KMS-11 (cell line): ENCODE measurements at regions not wholly inside any gene's neighbourhood (a gene's known extent, or its start where the extent isn't known, plus 50 kb on each side); places are given as distances from the start of the nearest gene placed in this dataset.

ENCODE experiments used
- H2AFZ ChIP-seq: fragments of 200-600 bp; sonication (generic); 2 replicates; pipeline ENCODE4 v1.6.1; 2016; ENCODE audit warnings: antibody characterized with exemption, mixed run types, low read depth
- H3K27ac ChIP-seq: fragments of 200-600 bp; sonication (generic); 2 replicates; pipeline ENCODE4 v1.6.1; 2016; ENCODE audit warnings: mild to moderate bottlenecking, mixed run types
- H3K27me3 ChIP-seq: fragments of 200-600 bp; sonication (generic); 2 replicates; pipeline ENCODE4 v1.6.1; 2017; ENCODE audit warnings: mild to moderate bottlenecking, low read depth, mixed run types, moderate library complexity; ENCODE audit not compliant: insufficient read depth
- H3K36me3 ChIP-seq: fragments of 200-600 bp; sonication (generic); 2 replicates; pipeline ENCODE4 v1.6.1; 2017; ENCODE audit warnings: mild to moderate bottlenecking, mixed run types; ENCODE audit not compliant: insufficient read depth
- H3K4me1 ChIP-seq: fragments of 200-600 bp; sonication (generic); 2 replicates; pipeline ENCODE4 v1.6.1; 2016; ENCODE audit warnings: mild to moderate bottlenecking, low read depth, mixed run types; ENCODE audit not compliant: poor library complexity, severe bottlenecking
- H3K4me2 ChIP-seq: fragments of 200-600 bp; sonication (generic); 2 replicates; pipeline ENCODE4 v1.7.0; 2016; ENCODE audit warnings: mild to moderate bottlenecking, mixed run types
- H3K4me3 ChIP-seq: fragments of 200-600 bp; sonication (generic); IDR thresholded peaks from 2 replicates; pipeline ENCODE4 v1.6.1; 2017; ENCODE audit warnings: low read depth, low read length, mixed read lengths; ENCODE audit not compliant: insufficient read depth
- H3K79me2 ChIP-seq: fragments of 200-600 bp; sonication (generic); 2 replicates; pipeline ENCODE4 v1.6.1; 2016; ENCODE audit warnings: low read depth, mixed run types; ENCODE audit not compliant: insufficient read depth
- H3K9ac ChIP-seq: fragments of 200-600 bp; sonication (generic); 2 replicates; pipeline ENCODE4 v1.6.1; 2016; ENCODE audit warnings: mild to moderate bottlenecking, mixed run types
- H4K20me1 ChIP-seq: fragments of 200-600 bp; sonication (generic); 2 replicates; pipeline ENCODE4 v1.6.1; 2016; ENCODE audit warnings: mild to moderate bottlenecking, mixed run types; ENCODE audit not compliant: insufficient read depth
- TF ChIP-seq, protein P1 (sequence below): fragments of 200-600 bp; sonication (generic); conservative IDR thresholded peaks from 2 replicates; pipeline ENCODE4 v1.6.1; 2017; ENCODE audit warnings: low read depth, mild to moderate bottlenecking, antibody characterized with exemption, low read length, moderate library complexity, mixed read lengths

DNA sequence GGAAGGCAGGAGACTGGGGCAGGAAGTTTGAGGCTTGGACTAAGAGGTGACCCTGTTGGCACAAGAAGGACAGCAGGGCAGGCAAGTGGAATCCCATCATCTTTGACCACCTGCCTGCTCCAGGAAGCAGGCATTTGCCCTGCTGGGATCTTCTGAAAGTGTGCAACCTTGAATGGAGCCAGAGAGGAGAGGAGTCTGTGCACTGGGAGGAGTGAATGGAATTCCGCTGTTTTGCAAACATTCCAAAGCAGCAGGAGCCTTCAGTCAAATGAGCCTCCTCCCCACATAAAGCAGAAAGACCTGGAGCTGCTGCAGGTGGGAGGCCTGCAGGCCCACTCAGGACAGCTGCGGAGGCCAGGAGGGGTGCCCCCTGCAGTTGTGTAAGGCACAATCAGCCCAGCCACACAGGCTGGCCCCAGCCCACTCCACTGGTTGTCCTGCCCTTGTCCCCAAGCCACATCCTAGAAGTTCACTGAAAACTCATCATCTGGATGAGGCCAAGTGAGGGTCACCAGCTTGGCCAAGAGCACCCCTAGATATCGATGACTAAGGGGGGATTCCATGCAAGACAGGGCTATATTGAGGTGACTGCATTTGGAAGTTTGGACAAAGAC is 249.5 kb downstream of the RPS24 start:
- no peaks in the 10 kb centered on the region for H3K36me3 ChIP-seq
- H3K9ac ChIP-seq, result no peak overlapping the region
- TF ChIP-seq, protein P1, sequence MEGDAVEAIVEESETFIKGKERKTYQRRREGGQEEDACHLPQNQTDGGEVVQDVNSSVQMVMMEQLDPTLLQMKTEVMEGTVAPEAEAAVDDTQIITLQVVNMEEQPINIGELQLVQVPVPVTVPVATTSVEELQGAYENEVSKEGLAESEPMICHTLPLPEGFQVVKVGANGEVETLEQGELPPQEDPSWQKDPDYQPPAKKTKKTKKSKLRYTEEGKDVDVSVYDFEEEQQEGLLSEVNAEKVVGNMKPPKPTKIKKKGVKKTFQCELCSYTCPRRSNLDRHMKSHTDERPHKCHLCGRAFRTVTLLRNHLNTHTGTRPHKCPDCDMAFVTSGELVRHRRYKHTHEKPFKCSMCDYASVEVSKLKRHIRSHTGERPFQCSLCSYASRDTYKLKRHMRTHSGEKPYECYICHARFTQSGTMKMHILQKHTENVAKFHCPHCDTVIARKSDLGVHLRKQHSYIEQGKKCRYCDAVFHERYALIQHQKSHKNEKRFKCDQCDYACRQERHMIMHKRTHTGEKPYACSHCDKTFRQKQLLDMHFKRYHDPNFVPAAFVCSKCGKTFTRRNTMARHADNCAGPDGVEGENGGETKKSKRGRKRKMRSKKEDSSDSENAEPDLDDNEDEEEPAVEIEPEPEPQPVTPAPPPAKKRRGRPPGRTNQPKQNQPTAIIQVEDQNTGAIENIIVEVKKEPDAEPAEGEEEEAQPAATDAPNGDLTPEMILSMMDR, result no peak
- no peaks in the 10 kb centered on the region for H3K79me2 ChIP-seq
- no peak overlapping the region for H3K4me2 ChIP-seq
- no peaks in the 10 kb centered on the region for H4K20me1 ChIP-seq
- H2AFZ ChIP-seq, result no peak overlapping the region
- no peak overlapping the region for H3K4me3 ChIP-seq
- H3K27me3 ChIP-seq, result no peaks in the 10 kb centered on the region
- no peaks in the 10 kb centered on the region for H3K4me1 ChIP-seq
- H3K27ac ChIP-seq, result no peak overlapping the region

DNA sequence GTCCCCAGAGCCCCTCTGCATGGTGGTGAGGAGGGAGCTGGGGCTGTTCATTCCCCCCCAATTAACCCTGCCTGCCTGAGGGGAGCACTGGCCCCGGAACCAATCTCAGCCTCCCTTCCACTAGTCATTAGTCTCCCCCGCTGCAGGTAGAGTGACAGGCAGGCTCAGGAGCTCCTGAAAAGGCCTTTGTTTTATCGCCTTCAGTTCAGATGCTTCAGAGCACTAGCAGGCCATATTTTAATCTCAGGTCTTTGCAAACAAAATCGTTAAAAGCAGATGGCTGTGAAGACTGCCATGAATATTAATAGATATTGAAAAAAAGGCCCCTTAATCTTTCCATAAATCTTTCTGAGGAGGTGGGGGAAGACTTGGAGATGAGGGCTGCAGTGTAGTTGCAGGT is 250.7 kb downstream of the RPS24 start:
- no peak overlapping the region for H2AFZ ChIP-seq
- H3K36me3 ChIP-seq, result no peaks in the 10 kb centered on the region
- H3K4me3 ChIP-seq, result no peak overlapping the region
- H3K79me2 ChIP-seq, result no peaks in the 10 kb centered on the region
- H3K4me1 ChIP-seq, result no peaks in the 10 kb centered on the region
- H3K27me3 ChIP-seq, result no peaks in the 10 kb centered on the region
- no peak overlapping the region for H3K4me2 ChIP-seq
- H3K9ac ChIP-seq, result no peak overlapping the region
- TF ChIP-seq, protein P1, result no peak
- no peak overlapping the region for H3K27ac ChIP-seq
- no peaks in the 10 kb centered on the region for H4K20me1 ChIP-seq

DNA sequence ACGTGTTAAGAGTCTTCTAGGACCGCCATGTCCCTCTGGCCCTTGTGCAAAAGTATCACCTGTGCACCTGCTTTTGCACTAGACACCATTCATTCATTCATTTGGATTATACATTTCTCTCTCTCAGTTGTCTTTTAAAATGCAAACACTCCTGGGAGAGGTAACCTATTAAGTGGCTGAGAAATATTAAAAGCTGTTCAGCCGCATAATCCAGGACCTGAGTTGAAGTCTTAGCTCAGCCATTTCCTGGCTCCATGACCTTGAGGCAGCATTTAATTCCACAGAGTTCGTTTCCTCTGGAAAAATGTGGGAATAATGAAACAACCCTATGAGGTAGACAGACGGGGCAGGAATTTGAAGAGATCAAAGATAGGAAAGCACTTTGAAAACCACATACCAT is 251.6 kb downstream of the RPS24 start:
- TF ChIP-seq, protein P1, result no peak
- no peak overlapping the region for H3K9ac ChIP-seq
- H3K4me3 ChIP-seq, result no peak overlapping the region
- H3K27me3 ChIP-seq, result no peaks in the 10 kb centered on the region
- no peak overlapping the region for H2AFZ ChIP-seq
- H3K36me3 ChIP-seq, result no peaks in the 10 kb centered on the region
- no peak overlapping the region for H3K4me2 ChIP-seq
- no peak overlapping the region for H3K27ac ChIP-seq
- no peaks in the 10 kb centered on the region for H3K79me2 ChIP-seq
- no peaks in the 10 kb centered on the region for H3K4me1 ChIP-seq
- H4K20me1 ChIP-seq, result no peaks in the 10 kb centered on the region

DNA sequence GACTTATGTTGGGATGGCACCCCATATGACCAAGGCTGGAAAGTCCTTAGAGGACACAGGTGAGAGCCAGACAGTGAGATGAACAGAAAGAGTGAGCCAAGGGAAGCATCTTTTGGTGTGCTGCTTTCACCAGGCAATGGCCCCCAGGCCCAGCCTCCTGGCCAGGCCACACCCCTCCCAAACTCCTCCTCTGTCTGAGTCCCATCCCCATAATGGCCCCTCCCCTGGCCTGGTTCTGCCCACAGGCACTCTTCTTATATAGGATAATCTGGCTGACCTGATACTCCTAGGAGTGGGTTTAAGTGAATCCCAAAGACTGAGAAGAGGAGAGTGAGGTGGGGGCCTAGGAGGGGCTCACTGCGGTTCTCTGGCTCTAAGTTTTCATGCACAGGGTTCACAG is 252.5 kb downstream of the RPS24 start:
- TF ChIP-seq, protein P1, result no peak
- no peak overlapping the region for H3K27ac ChIP-seq
- no peaks in the 10 kb centered on the region for H4K20me1 ChIP-seq
- H3K27me3 ChIP-seq, result no peaks in the 10 kb centered on the region
- no peak overlapping the region for H3K4me3 ChIP-seq
- no peaks in the 10 kb centered on the region for H3K36me3 ChIP-seq
- no peak overlapping the region for H3K4me2 ChIP-seq
- H3K4me1 ChIP-seq, result no peaks in the 10 kb centered on the region
- H3K79me2 ChIP-seq, result no peaks in the 10 kb centered on the region
- H2AFZ ChIP-seq, result no peak overlapping the region
- H3K9ac ChIP-seq, result no peak overlapping the region
